Neuron (in vitro differentiated cells): ENCODE measurements at regions not wholly inside any gene's neighbourhood (a gene's known extent, or its start where the extent isn't known, plus 50 kb on each side); places are given as distances from the start of the nearest gene placed in this dataset.

ENCODE experiments used
- H2AFZ ChIP-seq: one replicate; pipeline ENCODE4 v1.6.1; 2013; ENCODE audit warnings: low read depth, mild to moderate bottlenecking, inconsistent platforms, low read length, moderate library complexity
- H3K27me3 ChIP-seq: one replicate; pipeline ENCODE4 v1.6.1; 2013; ENCODE audit warnings: low read length; ENCODE audit not compliant: insufficient read depth
- H3K36me3 ChIP-seq: one replicate; pipeline ENCODE4 v1.6.1; 2013; ENCODE audit warnings: low read length; ENCODE audit not compliant: insufficient read depth
- H3K4me1 ChIP-seq: one replicate; pipeline ENCODE4 v1.6.1; 2013; ENCODE audit warnings: low read length; ENCODE audit not compliant: insufficient read depth
- H3K4me3 ChIP-seq: 2 replicates; pipeline ENCODE4 v1.5.1; 2013; ENCODE audit warnings: mild to moderate bottlenecking, low read length, moderate library complexity
- H3K9me3 ChIP-seq: one replicate; pipeline ENCODE4 v1.6.1; 2013; ENCODE audit warnings: low read length

GRCh38 chr4:28388471-28388870, 1527.8 kb downstream of the STIM2 start:
- no peak overlapping the region for H3K4me3 ChIP-seq
- peaks cover 2% of the 10 kb centered on the region for H3K4me1 ChIP-seq
- no peaks in the 10 kb centered on the region for H3K27me3 ChIP-seq
- H3K9me3 ChIP-seq: no peaks in the 10 kb centered on the region
- H2AFZ ChIP-seq: no peak overlapping the region
- H3K36me3 ChIP-seq: no peaks in the 10 kb centered on the region

- peaks cover 2% of the 10 kb centered on the region for H3K4me1 ChIP-seq
- H3K4me3 ChIP-seq: no peak overlapping the region
- H3K9me3 ChIP-seq: no peaks in the 10 kb centered on the region
- H2AFZ ChIP-seq: no peak overlapping the region
- no peaks in the 10 kb centered on the region for H3K36me3 ChIP-seq
- H3K27me3 ChIP-seq: no peaks in the 10 kb centered on the region
These were observed 1531.2 kb downstream of the STIM2 start for GRCh38 chr4:28391877-28392276.

- Histone ChIP-seq H3K9me3 (no peaks in the 10 kb centered on the region), H3K4me1 (no peaks in the 10 kb centered on the region), H3K27me3 (no peaks in the 10 kb centered on the region), H3K4me3 (no peak overlapping the region), H2AFZ (no peak overlapping the region), H3K36me3 (no peaks in the 10 kb centered on the region)
These were observed 1542.1 kb downstream of the STIM2 start for GRCh38 chr4:28402751-28403150.

- Histone ChIP-seq H3K4me1 (no peaks in the 10 kb centered on the region), H3K9me3 (no peaks in the 10 kb centered on the region), H3K36me3 (no peaks in the 10 kb centered on the region), H3K27me3 (no peaks in the 10 kb centered on the region), H2AFZ (no peak overlapping the region), H3K4me3 (no peak overlapping the region)
These were observed 1560.6 kb downstream of the STIM2 start for GRCh38 chr4:28421221-28421620.

- no peak overlapping the region for H3K4me3 ChIP-seq
- H3K36me3 ChIP-seq: no peaks in the 10 kb centered on the region
- H2AFZ ChIP-seq: no peak overlapping the region
These were observed 1565.6 kb downstream of the STIM2 start for GRCh38 chr4:28426251-28426650.

GRCh38 chr4:28427306-28428085, 1566.9 kb downstream of the STIM2 start:
- no peak overlapping the region for H2AFZ ChIP-seq
- no peaks in the 10 kb centered on the region for H3K9me3 ChIP-seq
- no peaks in the 10 kb centered on the region for H3K27me3 ChIP-seq
- H3K4me3 ChIP-seq: no peak overlapping the region
- H3K4me1 ChIP-seq: no peaks in the 10 kb centered on the region
- H3K36me3 ChIP-seq: no peaks in the 10 kb centered on the region

More at GRCh38 chr4:28426251-28426650, 1565.6 kb downstream of the STIM2 start:
- Histone ChIP-seq H3K4me1 (no peaks in the 10 kb centered on the region), H3K9me3 (no peaks in the 10 kb centered on the region), H3K27me3 (no peaks in the 10 kb centered on the region)

- Histone ChIP-seq H2AFZ (no peak overlapping the region), H3K9me3 (no peaks in the 10 kb centered on the region), H3K36me3 (no peaks in the 10 kb centered on the region), H3K27me3 (no peaks in the 10 kb centered on the region), H3K4me3 (no peak overlapping the region), H3K4me1 (no peaks in the 10 kb centered on the region)
These were observed 1571.8 kb downstream of the STIM2 start for GRCh38 chr4:28432348-28433025.

- Histone ChIP-seq H3K4me3 (no peak overlapping the region), H3K4me1 (no peaks in the 10 kb centered on the region), H2AFZ (peak overlapping the region; percentile 26), H3K27me3 (no peaks in the 10 kb centered on the region), H3K36me3 (no peaks in the 10 kb centered on the region), H3K9me3 (no peaks in the 10 kb centered on the region)
These were observed 1574.7 kb downstream of the STIM2 start for GRCh38 chr4:28435314-28435713.

- Histone ChIP-seq H3K36me3 (no peaks in the 10 kb centered on the region), H3K4me1 (no peaks in the 10 kb centered on the region), H2AFZ (no peak overlapping the region), H3K27me3 (no peaks in the 10 kb centered on the region), H3K9me3 (no peaks in the 10 kb centered on the region), H3K4me3 (no peak overlapping the region)
These were observed 1575.8 kb downstream of the STIM2 start for GRCh38 chr4:28436191-28437080.

- H3K36me3 ChIP-seq: no peaks in the 10 kb centered on the region
- no peak overlapping the region for H2AFZ ChIP-seq
These were observed 1582.7 kb downstream of the STIM2 start for GRCh38 chr4:28443371-28443770.

GRCh38 chr4:28443801-28444412, 1583.3 kb downstream of the STIM2 start:
- no peaks in the 10 kb centered on the region for H3K27me3 ChIP-seq
- no peak overlapping the region for H3K4me3 ChIP-seq
- no peaks in the 10 kb centered on the region for H3K4me1 ChIP-seq
- no peaks in the 10 kb centered on the region for H3K36me3 ChIP-seq
- no peaks in the 10 kb centered on the region for H3K9me3 ChIP-seq
- no peak overlapping the region for H2AFZ ChIP-seq

More at GRCh38 chr4:28443371-28443770, 1582.7 kb downstream of the STIM2 start:
- H3K4me3 ChIP-seq: no peak overlapping the region
- H3K9me3 ChIP-seq: no peaks in the 10 kb centered on the region
- no peaks in the 10 kb centered on the region for H3K27me3 ChIP-seq
- H3K4me1 ChIP-seq: no peaks in the 10 kb centered on the region

- Histone ChIP-seq H2AFZ (no peak overlapping the region), H3K27me3 (no peaks in the 10 kb centered on the region), H3K4me3 (no peak overlapping the region), H3K4me1 (no peaks in the 10 kb centered on the region), H3K36me3 (no peaks in the 10 kb centered on the region), H3K9me3 (no peaks in the 10 kb centered on the region)
These were observed 1584.3 kb downstream of the STIM2 start for GRCh38 chr4:28444886-28445496.
